WTC11 (cell line): ENCODE measurements at regions not wholly inside any gene's neighbourhood (a gene's known extent, or its start where the extent isn't known, plus 50 kb on each side); places are given as distances from the start of the nearest gene placed in this dataset.
A peak's percentile ranks its signal among the peaks of the same experiment; 100 is the strongest.

Experiments used
- ATAC-seq: fragments of 200-7000 bp; cut with Tn5 transposase; 2 replicates; pipeline ENCODE4 v1.10.0; 2021; ENCODE audit warnings: mild to moderate bottlenecking, moderate library complexity
- CTCF ChIA-PET: fragments of 300-600 bp; sonication (Branson Sonifier 250); formaldehyde crosslinking; loops from one replicate; lab custom pipeline; 2021; ENCODE audit warnings: antibody characterized with exemption; lab: Charles Lee
- POLR2A ChIA-PET: fragments of 350-600 bp; sonication (Branson Sonifier 250); formaldehyde crosslinking; loops from one replicate; lab custom pipeline; 2021; ENCODE audit warnings: antibody characterized with exemption; lab: Charles Lee
- DNase-seq: peaks from one replicate; pipeline ENCODE4 v3.0.0; 2021; ENCODE audit warnings: low spot score
- H3K27ac Mint-ChIP-seq: 2 replicates; pipeline ENCODE4 v1.8.0; 2021; ENCODE audit warnings: mixed read lengths
- H3K27me3 Mint-ChIP-seq: 2 replicates; pipeline ENCODE4 v1.8.0; 2021; ENCODE audit warnings: low read depth, mild to moderate bottlenecking, moderate library complexity, mixed read lengths
- H3K36me3 Mint-ChIP-seq: 2 replicates; pipeline ENCODE4 v1.8.0; 2021; ENCODE audit warnings: mixed read lengths
- H3K4me1 Mint-ChIP-seq: 2 replicates; pipeline ENCODE4 v1.8.0; 2022; ENCODE audit warnings: mixed read lengths
- H3K4me3 Mint-ChIP-seq: 2 replicates; pipeline ENCODE4 v1.8.0; 2021; ENCODE audit warnings: mild to moderate bottlenecking, moderate library complexity, mixed read lengths
- H3K9me3 Mint-ChIP-seq: 2 replicates; pipeline ENCODE4 v1.8.0; 2021; ENCODE audit warnings: mixed read lengths
- EMX1 ChIP-seq: fragments of 250-450 bp; sonication (Bioruptor Pico); IDR thresholded peaks from 2 replicates; pipeline ENCODE4 v1.8.0; 2021; ENCODE audit warnings: mild to moderate bottlenecking
- GABPB1 ChIP-seq: sonication (generic); formaldehyde crosslinking; IDR thresholded peaks from 2 replicates; pipeline ENCODE4 v1.8.1; 2023; ENCODE audit warnings: mild to moderate bottlenecking, missing genetic modification reagents
- JUN ChIP-seq: sonication (generic); formaldehyde crosslinking; IDR thresholded peaks from 2 replicates; pipeline ENCODE4 v1.8.0; 2023; ENCODE audit warnings: mild to moderate bottlenecking, missing genetic modification reagents
- MXD4 ChIP-seq: fragments of 250-450 bp; sonication (Bioruptor Pico); IDR thresholded peaks from 2 replicates; pipeline ENCODE4 v1.8.0; 2021; ENCODE audit warnings: mild to moderate bottlenecking, moderate library complexity, borderline replicate concordance
- NFATC4 ChIP-seq: fragments of 250-450 bp; sonication (Bioruptor Pico); IDR thresholded peaks from 2 replicates; pipeline ENCODE4 v1.9.0; 2021; ENCODE audit warnings: mild to moderate bottlenecking
- NFYB ChIP-seq: sonication (generic); formaldehyde crosslinking; conservative IDR thresholded peaks from 2 replicates; pipeline ENCODE4 v1.8.0; 2022; ENCODE audit warnings: low read depth, missing genetic modification reagents
- SOX15 ChIP-seq: fragments of 250-450 bp; sonication (Bioruptor Pico); IDR thresholded peaks from 2 replicates; pipeline ENCODE4 v1.9.0; 2021; ENCODE audit warnings: mild to moderate bottlenecking
- ZNF121 ChIP-seq: sonication (generic); formaldehyde crosslinking; IDR thresholded peaks from 2 replicates; pipeline ENCODE4 v1.8.0; 2023; ENCODE audit warnings: missing genetic modification reagents
- TF ChIP-seq, protein P1 (sequence below): sonication (generic); formaldehyde crosslinking; IDR thresholded peaks from 2 replicates; pipeline ENCODE4 v1.8.1; 2022; ENCODE audit warnings: mild to moderate bottlenecking, moderate library complexity, missing genetic modification reagents
- TF ChIP-seq, protein P2 (sequence below): sonication (generic); formaldehyde crosslinking; IDR thresholded peaks from 2 replicates; pipeline ENCODE4 v1.8.1; 2023; ENCODE audit warnings: mild to moderate bottlenecking, moderate library complexity, missing genetic modification reagents
- TF ChIP-seq, protein P3 (sequence below): fragments of 200-600 bp; IDR thresholded peaks from 2 replicates; pipeline ENCODE4 v1.8.0; 2022; ENCODE audit warnings: antibody characterized with exemption
- TF ChIP-seq, protein P4 (sequence below): fragments of 250-450 bp; sonication (Bioruptor Pico); IDR thresholded peaks from 2 replicates; pipeline ENCODE4 v1.8.0; 2021; ENCODE audit warnings: mild to moderate bottlenecking
- TF ChIP-seq, protein P5 (sequence below): sonication (generic); formaldehyde crosslinking; IDR thresholded peaks from 2 replicates; pipeline ENCODE4 v1.8.1; 2023; ENCODE audit warnings: mild to moderate bottlenecking, missing genetic modification reagents, moderate library complexity
- TF ChIP-seq, protein P6 (sequence below): fragments of 250-450 bp; sonication (Bioruptor Pico); IDR thresholded peaks from 2 replicates; pipeline ENCODE4 v1.9.0; 2021; ENCODE audit warnings: moderate library complexity, mild to moderate bottlenecking, inconsistent platforms, borderline replicate concordance
- TF ChIP-seq, protein P7 (sequence below): sonication (generic); formaldehyde crosslinking; IDR thresholded peaks from 2 replicates; pipeline ENCODE4 v1.8.0; 2022; ENCODE audit warnings: mild to moderate bottlenecking, missing genetic modification reagents
- TF ChIP-seq, protein P8 (sequence below): sonication (generic); formaldehyde crosslinking; IDR thresholded peaks from 2 replicates; pipeline ENCODE4 v1.8.0; 2022; ENCODE audit warnings: mild to moderate bottlenecking, missing genetic modification reagents

DNA sequence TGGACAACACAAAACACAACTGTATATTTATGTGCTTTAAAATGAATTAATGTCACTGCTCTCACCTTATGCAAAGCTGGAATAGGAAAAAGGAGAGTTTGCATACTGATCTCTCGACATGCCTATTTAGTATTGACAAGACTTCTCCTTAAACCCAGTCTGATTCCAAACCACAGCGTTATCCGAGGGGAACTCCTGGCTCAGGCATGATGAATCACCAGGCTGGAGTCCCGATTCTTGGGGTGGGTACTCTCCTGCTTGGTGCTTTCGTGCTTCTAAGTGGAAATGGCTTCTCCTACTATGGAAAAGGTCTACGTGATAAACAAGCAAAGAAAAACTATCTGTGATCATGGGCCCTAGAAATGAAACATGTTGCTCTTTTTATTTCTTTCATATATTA lies 88.9 kb upstream of the SLC35G4 start (continued):
- TF ChIP-seq, protein P1, sequence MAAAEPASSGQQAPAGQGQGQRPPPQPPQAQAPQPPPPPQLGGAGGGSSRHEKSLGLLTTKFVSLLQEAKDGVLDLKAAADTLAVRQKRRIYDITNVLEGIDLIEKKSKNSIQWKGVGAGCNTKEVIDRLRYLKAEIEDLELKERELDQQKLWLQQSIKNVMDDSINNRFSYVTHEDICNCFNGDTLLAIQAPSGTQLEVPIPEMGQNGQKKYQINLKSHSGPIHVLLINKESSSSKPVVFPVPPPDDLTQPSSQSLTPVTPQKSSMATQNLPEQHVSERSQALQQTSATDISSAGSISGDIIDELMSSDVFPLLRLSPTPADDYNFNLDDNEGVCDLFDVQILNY (CRISPR knock-in tag): no peak
- TF ChIP-seq ZNF121 (CRISPR knock-in tag): no peak
- TF ChIP-seq, all 79 proteins: peak for 0

DNA sequence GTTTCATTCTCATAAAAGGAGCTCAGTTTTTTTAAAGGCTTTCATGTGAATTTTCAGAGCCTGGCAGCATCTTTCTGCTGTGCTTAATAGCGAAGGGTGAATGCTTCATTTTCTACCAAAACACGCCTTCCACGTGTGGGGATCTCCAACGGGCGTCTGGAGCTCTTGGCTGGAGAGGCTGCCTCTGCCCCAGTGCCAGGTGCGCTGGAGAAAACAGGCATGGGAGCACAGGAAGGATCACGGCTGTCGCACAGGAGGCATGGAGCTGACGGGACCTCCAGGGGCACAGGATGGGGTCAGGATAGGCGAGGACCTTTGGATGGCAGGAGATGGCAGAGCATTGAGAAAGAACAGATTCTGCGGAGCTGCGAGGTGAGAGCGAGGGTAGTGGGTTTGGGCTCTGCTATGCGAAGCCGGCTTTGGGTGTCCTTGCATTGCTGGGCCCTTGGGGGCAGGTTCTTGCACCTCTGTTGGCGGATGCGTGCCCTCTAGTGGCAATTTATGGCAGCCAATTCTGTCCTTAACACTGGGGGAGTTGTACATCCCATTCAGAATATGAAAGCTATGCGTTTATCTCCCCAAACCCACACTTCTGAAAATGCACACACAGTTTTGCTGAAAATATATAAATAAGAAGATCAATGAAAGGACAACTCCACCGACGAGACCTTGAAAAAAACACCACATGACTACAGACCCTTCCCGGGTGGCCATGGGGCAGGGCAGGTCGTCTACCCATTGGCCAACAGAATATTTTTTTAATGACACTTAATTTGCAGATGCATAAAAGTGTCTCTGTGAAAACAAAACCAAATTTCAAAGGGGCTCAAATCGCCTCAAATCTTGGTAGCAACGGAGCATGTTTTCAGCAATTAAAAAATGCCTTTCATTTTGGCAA lies 90.4 kb upstream of the SLC35G4 start:
- CTCF ChIA-PET: interaction anchor here (0.5 to 2.7 kb wide), 37 partner anchors 8 to 667 kb away, joined by 3 to 40 read pairs (median 4); no protein-coding TSS in a partner anchor
- peak; percentile 87 for DNase-seq

More for the DNA sequence above, 90.4 kb upstream of the SLC35G4 start:
- Mint-ChIP-seq H3K4me3 (peak overlapping the region; percentile 58), H3K4me1 (no peaks in the 10 kb centered on the region), H3K27me3 (peaks cover 15% of the 10 kb centered on the region), H3K27ac (no peak overlapping the region), H3K9me3 (peaks cover 7% of the 10 kb centered on the region; the same call in 1 of the 2 replicates), H3K36me3 (no peaks in the 10 kb centered on the region)
- TF ChIP-seq, protein P2, sequence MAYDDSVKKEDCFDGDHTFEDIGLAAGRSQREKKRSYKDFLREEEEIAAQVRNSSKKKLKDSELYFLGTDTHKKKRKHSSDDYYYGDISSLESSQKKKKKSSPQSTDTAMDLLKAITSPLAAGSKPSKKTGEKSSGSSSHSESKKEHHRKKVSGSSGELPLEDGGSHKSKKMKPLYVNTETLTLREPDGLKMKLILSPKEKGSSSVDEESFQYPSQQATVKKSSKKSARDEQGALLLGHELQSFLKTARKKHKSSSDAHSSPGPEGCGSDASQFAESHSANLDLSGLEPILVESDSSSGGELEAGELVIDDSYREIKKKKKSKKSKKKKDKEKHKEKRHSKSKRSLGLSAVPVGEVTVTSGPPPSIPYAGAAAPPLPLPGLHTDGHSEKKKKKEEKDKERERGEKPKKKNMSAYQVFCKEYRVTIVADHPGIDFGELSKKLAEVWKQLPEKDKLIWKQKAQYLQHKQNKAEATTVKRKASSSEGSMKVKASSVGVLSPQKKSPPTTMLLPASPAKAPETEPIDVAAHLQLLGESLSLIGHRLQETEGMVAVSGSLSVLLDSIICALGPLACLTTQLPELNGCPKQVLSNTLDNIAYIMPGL (CRISPR knock-in tag): 0 out of 2 replicates have a peak, but pooled peaks have one; percentile 39
- TF ChIP-seq, protein P3, sequence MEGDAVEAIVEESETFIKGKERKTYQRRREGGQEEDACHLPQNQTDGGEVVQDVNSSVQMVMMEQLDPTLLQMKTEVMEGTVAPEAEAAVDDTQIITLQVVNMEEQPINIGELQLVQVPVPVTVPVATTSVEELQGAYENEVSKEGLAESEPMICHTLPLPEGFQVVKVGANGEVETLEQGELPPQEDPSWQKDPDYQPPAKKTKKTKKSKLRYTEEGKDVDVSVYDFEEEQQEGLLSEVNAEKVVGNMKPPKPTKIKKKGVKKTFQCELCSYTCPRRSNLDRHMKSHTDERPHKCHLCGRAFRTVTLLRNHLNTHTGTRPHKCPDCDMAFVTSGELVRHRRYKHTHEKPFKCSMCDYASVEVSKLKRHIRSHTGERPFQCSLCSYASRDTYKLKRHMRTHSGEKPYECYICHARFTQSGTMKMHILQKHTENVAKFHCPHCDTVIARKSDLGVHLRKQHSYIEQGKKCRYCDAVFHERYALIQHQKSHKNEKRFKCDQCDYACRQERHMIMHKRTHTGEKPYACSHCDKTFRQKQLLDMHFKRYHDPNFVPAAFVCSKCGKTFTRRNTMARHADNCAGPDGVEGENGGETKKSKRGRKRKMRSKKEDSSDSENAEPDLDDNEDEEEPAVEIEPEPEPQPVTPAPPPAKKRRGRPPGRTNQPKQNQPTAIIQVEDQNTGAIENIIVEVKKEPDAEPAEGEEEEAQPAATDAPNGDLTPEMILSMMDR: peak; percentile 61
- TF ChIP-seq, protein P4, sequence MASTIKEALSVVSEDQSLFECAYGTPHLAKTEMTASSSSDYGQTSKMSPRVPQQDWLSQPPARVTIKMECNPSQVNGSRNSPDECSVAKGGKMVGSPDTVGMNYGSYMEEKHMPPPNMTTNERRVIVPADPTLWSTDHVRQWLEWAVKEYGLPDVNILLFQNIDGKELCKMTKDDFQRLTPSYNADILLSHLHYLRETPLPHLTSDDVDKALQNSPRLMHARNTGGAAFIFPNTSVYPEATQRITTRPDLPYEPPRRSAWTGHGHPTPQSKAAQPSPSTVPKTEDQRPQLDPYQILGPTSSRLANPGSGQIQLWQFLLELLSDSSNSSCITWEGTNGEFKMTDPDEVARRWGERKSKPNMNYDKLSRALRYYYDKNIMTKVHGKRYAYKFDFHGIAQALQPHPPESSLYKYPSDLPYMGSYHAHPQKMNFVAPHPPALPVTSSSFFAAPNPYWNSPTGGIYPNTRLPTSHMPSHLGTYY (CRISPR knock-in tag): no peak
- TF ChIP-seq JUN (CRISPR knock-in tag) (no peak), MXD4 (CRISPR knock-in tag) (no peak), SOX15 (no peak), EMX1 (CRISPR knock-in tag) (no peak), GABPB1 (CRISPR knock-in tag) (no peak), NFYB (CRISPR knock-in tag) (no peak), NFATC4 (no peak)
- TF ChIP-seq, protein P5, sequence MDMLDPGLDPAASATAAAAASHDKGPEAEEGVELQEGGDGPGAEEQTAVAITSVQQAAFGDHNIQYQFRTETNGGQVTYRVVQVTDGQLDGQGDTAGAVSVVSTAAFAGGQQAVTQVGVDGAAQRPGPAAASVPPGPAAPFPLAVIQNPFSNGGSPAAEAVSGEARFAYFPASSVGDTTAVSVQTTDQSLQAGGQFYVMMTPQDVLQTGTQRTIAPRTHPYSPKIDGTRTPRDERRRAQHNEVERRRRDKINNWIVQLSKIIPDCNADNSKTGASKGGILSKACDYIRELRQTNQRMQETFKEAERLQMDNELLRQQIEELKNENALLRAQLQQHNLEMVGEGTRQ: no peak
- TF ChIP-seq, protein P6, sequence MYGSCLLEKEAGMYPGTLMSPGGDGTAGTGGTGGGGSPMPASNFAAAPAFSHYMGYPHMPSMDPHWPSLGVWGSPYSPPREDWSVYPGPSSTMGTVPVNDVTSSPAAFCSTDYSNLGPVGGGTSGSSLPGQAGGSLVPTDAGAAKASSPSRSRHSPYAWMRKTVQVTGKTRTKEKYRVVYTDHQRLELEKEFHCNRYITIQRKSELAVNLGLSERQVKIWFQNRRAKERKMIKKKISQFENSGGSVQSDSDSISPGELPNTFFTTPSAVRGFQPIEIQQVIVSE (CRISPR knock-in tag): no peak
- TF ChIP-seq, protein P7, sequence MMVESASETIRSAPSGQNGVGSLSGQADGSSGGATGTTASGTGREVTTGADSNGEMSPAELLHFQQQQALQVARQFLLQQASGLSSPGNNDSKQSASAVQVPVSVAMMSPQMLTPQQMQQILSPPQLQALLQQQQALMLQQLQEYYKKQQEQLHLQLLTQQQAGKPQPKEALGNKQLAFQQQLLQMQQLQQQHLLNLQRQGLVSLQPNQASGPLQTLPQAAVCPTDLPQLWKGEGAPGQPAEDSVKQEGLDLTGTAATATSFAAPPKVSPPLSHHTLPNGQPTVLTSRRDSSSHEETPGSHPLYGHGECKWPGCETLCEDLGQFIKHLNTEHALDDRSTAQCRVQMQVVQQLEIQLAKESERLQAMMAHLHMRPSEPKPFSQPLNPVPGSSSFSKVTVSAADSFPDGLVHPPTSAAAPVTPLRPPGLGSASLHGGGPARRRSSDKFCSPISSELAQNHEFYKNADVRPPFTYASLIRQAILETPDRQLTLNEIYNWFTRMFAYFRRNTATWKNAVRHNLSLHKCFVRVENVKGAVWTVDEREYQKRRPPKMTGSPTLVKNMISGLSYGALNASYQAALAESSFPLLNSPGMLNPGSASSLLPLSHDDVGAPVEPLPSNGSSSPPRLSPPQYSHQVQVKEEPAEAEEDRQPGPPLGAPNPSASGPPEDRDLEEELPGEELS (CRISPR knock-in tag): no peak
- TF ChIP-seq, protein P8, sequence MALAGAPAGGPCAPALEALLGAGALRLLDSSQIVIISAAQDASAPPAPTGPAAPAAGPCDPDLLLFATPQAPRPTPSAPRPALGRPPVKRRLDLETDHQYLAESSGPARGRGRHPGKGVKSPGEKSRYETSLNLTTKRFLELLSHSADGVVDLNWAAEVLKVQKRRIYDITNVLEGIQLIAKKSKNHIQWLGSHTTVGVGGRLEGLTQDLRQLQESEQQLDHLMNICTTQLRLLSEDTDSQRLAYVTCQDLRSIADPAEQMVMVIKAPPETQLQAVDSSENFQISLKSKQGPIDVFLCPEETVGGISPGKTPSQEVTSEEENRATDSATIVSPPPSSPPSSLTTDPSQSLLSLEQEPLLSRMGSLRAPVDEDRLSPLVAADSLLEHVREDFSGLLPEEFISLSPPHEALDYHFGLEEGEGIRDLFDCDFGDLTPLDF (CRISPR knock-in tag): no peak
- peak; percentile 98 for ATAC-seq
- POLR2A ChIA-PET: interaction anchor here (0.6 kb wide), 1 partner anchor 38 kb away, joined by 5 read pairs; no protein-coding TSS in a partner anchor
